ENCODE measurements at regions not wholly inside any gene's neighbourhood (a gene's known extent, or its start where the extent isn't known, plus 50 kb on each side); places are given as distances from the start of the nearest gene placed in this dataset.

DNA sequence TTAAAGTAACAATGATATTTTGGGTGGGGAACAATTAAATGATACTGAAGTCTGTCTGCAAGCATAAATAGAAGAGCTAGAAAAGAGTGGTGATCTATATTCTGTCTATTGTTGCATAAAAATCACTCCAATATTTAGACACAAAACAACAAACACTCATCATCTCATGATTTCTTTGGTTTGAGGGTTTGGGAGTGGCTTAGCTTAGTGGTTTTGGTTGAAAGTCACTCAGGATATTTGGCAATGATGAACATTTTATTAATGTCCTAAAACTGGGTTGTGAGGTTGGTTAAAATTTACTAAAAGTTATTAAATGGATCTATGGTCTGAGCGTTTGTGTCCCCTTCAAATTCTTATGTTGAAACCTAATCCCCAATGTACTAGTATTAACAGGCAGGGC lies 54.7 kb upstream of the EGFR start:
- DNase-seq (ENCODE audit: low read depth, low spot score) (no peak), FAIRE-seq (no peak)
- Histone ChIP-seq H3K9me1 (ENCODE audit: control insufficient read depth, extremely low read depth, insufficient read depth, low read length) (no peaks in the 10 kb centered on the region), H3K36me3 (ENCODE audit: control insufficient read depth in 2 of 2, extremely low read depth in 1 of 2, insufficient read depth in 2 of 2, low read length in 2 of 2) (no peaks in the 10 kb centered on the region), H3K27me3 (ENCODE audit: control insufficient read depth, extremely low read depth, insufficient read depth, low read length) (no peaks in the 10 kb centered on the region), H3K4me2 (ENCODE audit: control insufficient read depth, extremely low read depth, insufficient read depth, low read depth, low read length) (no peak overlapping the region), H3K4me3 (ENCODE audit: control insufficient read depth in 2 of 3, extremely low read depth in 1 of 3, insufficient read depth in 2 of 3, low read depth in 1 of 3, low read length in 3 of 3) (no peak overlapping the region), H3K79me2 (ENCODE audit: control insufficient read depth, insufficient read depth, low read length) (no peaks in the 10 kb centered on the region), H3K4me1 (ENCODE audit: control insufficient read depth, extremely low read depth, insufficient read depth, low read length) (peaks cover 47% of the 10 kb centered on the region), H2AFZ (ENCODE audit: control insufficient read depth, low read length) (no peak overlapping the region), H3K27ac (ENCODE audit: control insufficient read depth, insufficient read depth, low read length) (peak overlapping the region; percentile 28), H3K9ac (ENCODE audit: control insufficient read depth, extremely low read depth, insufficient read depth, low read length) (no peak overlapping the region), H4K20me1 (ENCODE audit: control insufficient read depth, extremely low read depth, insufficient read depth, low read length) (no peaks in the 10 kb centered on the region), H3K9me3 (ENCODE audit: control insufficient read depth, low read depth, low read length) (peaks cover 6% of the 10 kb centered on the region)
- dilution Hi-C loops (cut with MboI; ENCODE audit: extremely low pct_ligation_motif_present, low sequenced_read_pairs): no loop called here
- TF ChIP-seq EZH2 (IDR thresholded peaks at IDR 0.05; ENCODE audit: low read length): no peak
- TF ChIP-seq, protein P1, sequence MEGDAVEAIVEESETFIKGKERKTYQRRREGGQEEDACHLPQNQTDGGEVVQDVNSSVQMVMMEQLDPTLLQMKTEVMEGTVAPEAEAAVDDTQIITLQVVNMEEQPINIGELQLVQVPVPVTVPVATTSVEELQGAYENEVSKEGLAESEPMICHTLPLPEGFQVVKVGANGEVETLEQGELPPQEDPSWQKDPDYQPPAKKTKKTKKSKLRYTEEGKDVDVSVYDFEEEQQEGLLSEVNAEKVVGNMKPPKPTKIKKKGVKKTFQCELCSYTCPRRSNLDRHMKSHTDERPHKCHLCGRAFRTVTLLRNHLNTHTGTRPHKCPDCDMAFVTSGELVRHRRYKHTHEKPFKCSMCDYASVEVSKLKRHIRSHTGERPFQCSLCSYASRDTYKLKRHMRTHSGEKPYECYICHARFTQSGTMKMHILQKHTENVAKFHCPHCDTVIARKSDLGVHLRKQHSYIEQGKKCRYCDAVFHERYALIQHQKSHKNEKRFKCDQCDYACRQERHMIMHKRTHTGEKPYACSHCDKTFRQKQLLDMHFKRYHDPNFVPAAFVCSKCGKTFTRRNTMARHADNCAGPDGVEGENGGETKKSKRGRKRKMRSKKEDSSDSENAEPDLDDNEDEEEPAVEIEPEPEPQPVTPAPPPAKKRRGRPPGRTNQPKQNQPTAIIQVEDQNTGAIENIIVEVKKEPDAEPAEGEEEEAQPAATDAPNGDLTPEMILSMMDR (optimal IDR thresholded peaks at IDR 0.05 in 1 of 3, IDR thresholded peaks at IDR 0.05 in 1 of 3, conservative IDR thresholded peaks at IDR 0.05 in 1 of 3; ENCODE audit: extremely low read depth in 1 of 3, insufficient read depth in 2 of 3, low read length in 3 of 3): no peak

- Histone ChIP-seq H3K27ac (ENCODE audit: control insufficient read depth, insufficient read depth, low read length) (peak overlapping the region; percentile 95), H3K36me3 (ENCODE audit: control insufficient read depth in 2 of 2, extremely low read depth in 1 of 2, insufficient read depth in 2 of 2, low read length in 2 of 2) (no peaks in the 10 kb centered on the region), H2AFZ (ENCODE audit: control insufficient read depth, low read length) (no peak overlapping the region), H3K9ac (ENCODE audit: control insufficient read depth, extremely low read depth, insufficient read depth, low read length) (peak overlapping the region; percentile 61), H3K9me3 (ENCODE audit: control insufficient read depth, low read depth, low read length) (peaks cover 6% of the 10 kb centered on the region), H4K20me1 (ENCODE audit: control insufficient read depth, extremely low read depth, insufficient read depth, low read length) (no peaks in the 10 kb centered on the region), H3K27me3 (ENCODE audit: control insufficient read depth, extremely low read depth, insufficient read depth, low read length) (no peaks in the 10 kb centered on the region), H3K4me2 (ENCODE audit: control insufficient read depth, extremely low read depth, insufficient read depth, low read depth, low read length) (peak overlapping the region; percentile 26), H3K4me1 (ENCODE audit: control insufficient read depth, extremely low read depth, insufficient read depth, low read length) (peaks cover 50% of the 10 kb centered on the region), H3K79me2 (ENCODE audit: control insufficient read depth, insufficient read depth, low read length) (no peaks in the 10 kb centered on the region), H3K4me3 (ENCODE audit: control insufficient read depth in 2 of 3, extremely low read depth in 1 of 3, insufficient read depth in 2 of 3, low read depth in 1 of 3, low read length in 3 of 3) (no peak overlapping the region), H3K9me1 (ENCODE audit: control insufficient read depth, extremely low read depth, insufficient read depth, low read length) (no peaks in the 10 kb centered on the region)
- peak; percentile 99 for DNase-seq (ENCODE audit: low read depth, low spot score)
- dilution Hi-C loops (cut with MboI; ENCODE audit: extremely low pct_ligation_motif_present, low sequenced_read_pairs): no loop called here
- FAIRE-seq: peak; percentile 100
- TF ChIP-seq EZH2 (IDR thresholded peaks at IDR 0.05; ENCODE audit: low read length): no peak
- TF ChIP-seq, protein P1 (optimal IDR thresholded peaks at IDR 0.05 in 1 of 3, IDR thresholded peaks at IDR 0.05 in 1 of 3, conservative IDR thresholded peaks at IDR 0.05 in 1 of 3; ENCODE audit: extremely low read depth in 1 of 3, insufficient read depth in 2 of 3, low read length in 3 of 3): no peak
These were observed 51.4 kb upstream of the EGFR start for GRCh38 chr7:54967377-54967776.
